Endothelial cell of umbilical vein (primary cell): ENCODE measurements at regions not wholly inside any gene's neighbourhood (a gene's known extent, or its start where the extent isn't known, plus 50 kb on each side); places are given as distances from the start of the nearest gene placed in this dataset.

Source experiments
- BruUV-seq: library from RNA; stranded (reverse); fragments of 400-500 nt; replicated peaks from 2 replicates; lab custom pipeline; 2021; lab: Mats Ljungman, UMichigan
- CTCF ChIA-PET: fragments of 300-600, 350-600 bp; sonication (Branson Sonifier 250); formaldehyde crosslinking; loops from one replicate; lab custom pipeline; 2021; ENCODE audit warnings: antibody characterized with exemption, inconsistent platforms; lab: Charles Lee
- POLR2A ChIA-PET: fragments of 300-600, 350-600 bp; sonication (Branson Sonifier 250); formaldehyde crosslinking; loops from one replicate; lab custom pipeline; 2021; ENCODE audit warnings: antibody characterized with exemption, inconsistent platforms; lab: Charles Lee
- DNase-seq: peaks from one replicate; pipeline ENCODE4 v3.0.0-alpha.2; 2011; ENCODE audit warnings: low read depth, low spot score
- FAIRE-seq: peaks from 2 replicates; lab custom pipeline; 2011; peaks lifted over from hg19 to GRCh38; lab: Jason Lieb, UNC
- H2AFZ ChIP-seq: 2 replicates; pipeline ENCODE4 v1.6.0; 2012; ENCODE audit warnings: low read depth, low read length, control low read depth, inconsistent platforms
- H3K27ac ChIP-seq: 2 replicates; pipeline ENCODE4 v1.5.1; 2011; ENCODE audit warnings: low read depth, mild to moderate bottlenecking, control low read depth, low read length, moderate library complexity; ENCODE audit not compliant: insufficient read depth
- H3K27me3 ChIP-seq, 2 experiments: 2 replicates each; pipeline versions ENCODE4 v1.6.0 to v1.6.1; 2011; ENCODE audit warnings: low read length in 2 of 2, mixed read lengths in 1 of 2; ENCODE audit not compliant: control insufficient read depth in 2 of 2, insufficient read depth in 2 of 2
- H3K36me3 ChIP-seq, 2 experiments: 2 replicates in 1 of 2; 3 replicates in 1 of 2; pipeline ENCODE4 v1.5.1; 2011; ENCODE audit warnings: low read length in 2 of 2, mild to moderate bottlenecking in 1 of 2, moderate library complexity in 1 of 2; ENCODE audit not compliant: control insufficient read depth in 2 of 2, insufficient read depth in 2 of 2; ENCODE audit errors: extremely low read depth in 1 of 2
- H3K4me1 ChIP-seq: 3 replicates; pipeline ENCODE4 v1.5.1; 2011; ENCODE audit warnings: mild to moderate bottlenecking, low read length; ENCODE audit not compliant: control insufficient read depth, insufficient read depth; ENCODE audit errors: extremely low read depth
- H3K4me2 ChIP-seq: 2 replicates; pipeline ENCODE4 v1.6.1; 2011; ENCODE audit warnings: low read length, control low read depth, mixed read lengths; ENCODE audit not compliant: insufficient read depth
- H3K4me3 ChIP-seq, 3 experiments: fragments of 200-600 bp in 1 of 3; sonication (generic), shearing (Covaris generic) in 1 of 3; replicated peaks in 1 of 3; 2 replicates each; pipeline ENCODE4 v1.5.1; 2011 to 2016; ENCODE audit warnings: control low read depth in 3 of 3, low read length in 3 of 3, mild to moderate bottlenecking in 2 of 3, inconsistent platforms in 1 of 3, low read depth in 1 of 3, moderate library complexity in 1 of 3; ENCODE audit not compliant: insufficient read depth in 1 of 3
- H3K79me2 ChIP-seq: 2 replicates; pipeline ENCODE4 v1.6.0; 2012; ENCODE audit warnings: low read length, inconsistent platforms; ENCODE audit not compliant: control insufficient read depth, insufficient read depth
- H3K9ac ChIP-seq: replicated peaks from 2 replicates; pipeline ENCODE3; 2011; ENCODE audit warnings: low read length, control low read depth; ENCODE audit not compliant: insufficient read depth; ENCODE audit errors: extremely low read depth
- H3K9me1 ChIP-seq: replicated peaks from 3 replicates; pipeline ENCODE4 v1.6.0; 2011; ENCODE audit warnings: mild to moderate bottlenecking, low read length; ENCODE audit not compliant: control insufficient read depth, insufficient read depth; ENCODE audit errors: extremely low read depth
- H3K9me3 ChIP-seq: replicated peaks from 2 replicates; pipeline ENCODE4 v1.5.1; 2012; ENCODE audit warnings: low read length, inconsistent platforms; ENCODE audit not compliant: control insufficient read depth, insufficient read depth
- H4K20me1 ChIP-seq: replicated peaks from 2 replicates; pipeline ENCODE3; 2011; ENCODE audit warnings: mild to moderate bottlenecking, low read length; ENCODE audit not compliant: control insufficient read depth, insufficient read depth; ENCODE audit errors: extremely low read depth
- CTCF ChIP-seq, 2 donors: IDR thresholded peaks; 1 replicate in 1 of 2; 2 replicates in 1 of 2; pipeline ENCODE4 v1.5.1; 2011; ENCODE audit warnings: low read length in 2 of 2, mild to moderate bottlenecking in 2 of 2, moderate library complexity in 2 of 2, control low read depth in 1 of 2, inconsistent platforms in 1 of 2, low read depth in 1 of 2; ENCODE audit not compliant: insufficient read depth in 1 of 2; ENCODE audit errors: extremely low read depth in 1 of 2
- EZH2 ChIP-seq: IDR thresholded peaks from 2 replicates; pipeline ENCODE4 v1.6.1; 2012; ENCODE audit warnings: borderline replicate concordance, low read depth, mild to moderate bottlenecking, moderate library complexity, low read length, inconsistent platforms; ENCODE audit not compliant: severe bottlenecking
- FOS ChIP-seq: IDR thresholded peaks from 2 replicates; pipeline ENCODE4 v1.6.1; 2011; ENCODE audit warnings: mild to moderate bottlenecking, low read length, moderate library complexity, borderline replicate concordance; ENCODE audit not compliant: insufficient read depth
- GATA2 ChIP-seq: IDR thresholded peaks from 2 replicates; pipeline ENCODE4 v1.7.0; 2011; ENCODE audit warnings: low read depth, mild to moderate bottlenecking, moderate library complexity, mixed read lengths, low read length; ENCODE audit not compliant: insufficient read length, insufficient read depth
- JUN ChIP-seq: IDR thresholded peaks from 2 replicates; pipeline ENCODE4 v1.6.1; 2011; ENCODE audit warnings: borderline replicate concordance, low read depth; ENCODE audit not compliant: insufficient read length, insufficient read depth
- MAX ChIP-seq: IDR thresholded peaks from 2 replicates; pipeline ENCODE4 v1.6.1; 2011; ENCODE audit not compliant: insufficient read depth, insufficient read length
- MYC ChIP-seq: IDR thresholded peaks from one replicate; pipeline ENCODE4 v1.6.1; 2011; ENCODE audit warnings: mild to moderate bottlenecking, low read depth, low read length
- POLR2A ChIP-seq: IDR thresholded peaks from 2 replicates; pipeline ENCODE4 v1.6.1; 2012; ENCODE audit warnings: low read depth, mild to moderate bottlenecking, control low read depth, low read length
- POLR2AphosphoS5 ChIP-seq: IDR thresholded peaks from 2 replicates; pipeline ENCODE4 v1.6.1; 2012; ENCODE audit warnings: low read depth, mild to moderate bottlenecking, control low read depth, low read length, moderate library complexity; ENCODE audit not compliant: insufficient read depth
- dilution Hi-C: fragments of 300-500 bp; cut with MboI; formaldehyde crosslinking; loops from one replicate; pipeline ENCODE4 v1.15.0; 2019; ENCODE audit warnings: low sequenced_read_pairs; ENCODE audit not compliant: extremely low pct_ligation_motif_present
- intact Hi-C: fragments of 100-400 bp; cut with micrococcal nuclease; formaldehyde crosslinking; loops from one replicate; pipeline ENCODE4 v1.10.0; 2022

- ChIA-PET CTCF (no interaction called here), POLR2A (no interaction called here)
- H3K4me3 ChIP-seq, result no peak overlapping the region
- peaks cover 3% of the 10 kb centered on the region for H3K9me3 ChIP-seq
- H4K20me1 ChIP-seq, result no peaks in the 10 kb centered on the region
- FAIRE-seq (no peak), DNase-seq (no peak)
- no peak overlapping the region for H3K4me2 ChIP-seq
- H3K27me3 ChIP-seq, result no peaks in the 10 kb centered on the region
- intact Hi-C loops, result no loop called here
- no peaks in the 10 kb centered on the region for H3K79me2 ChIP-seq
- no peak overlapping the region for H3K27ac ChIP-seq
- no peak overlapping the region for H2AFZ ChIP-seq
- H3K9me1 ChIP-seq, result no peaks in the 10 kb centered on the region
- no peaks in the 10 kb centered on the region for H3K4me1 ChIP-seq
- dilution Hi-C loops, result no loop called here
- H3K9ac ChIP-seq, result no peak overlapping the region
- H3K36me3 ChIP-seq, result no peaks in the 10 kb centered on the region
- BruUV-seq, result no TSS peak
- no peak for TF ChIP-seq GATA2
- TF ChIP-seq POLR2AphosphoS5, result no peak
- no peak for TF ChIP-seq FOS
- no peak for TF ChIP-seq EZH2
- no peak for TF ChIP-seq MYC
Observed at GRCh38 chr15:93252780-93253179, 163.8 kb upstream of the RGMA start.

- CTCF ChIA-PET, result no interaction called here
Observed at GRCh38 chr15:93250950-93251349, 161.9 kb upstream of the RGMA start.

More at GRCh38 chr15:93250950-93251349, 161.9 kb upstream of the RGMA start:
- Histone ChIP-seq H3K36me3 (no peaks in the 10 kb centered on the region), H2AFZ (no peak overlapping the region), H3K4me2 (no peak overlapping the region), H4K20me1 (no peaks in the 10 kb centered on the region), H3K9me3 (peaks cover 5% of the 10 kb centered on the region), H3K27ac (no peak overlapping the region), H3K79me2 (no peaks in the 10 kb centered on the region), H3K9ac (no peak overlapping the region), H3K4me3 (no peak overlapping the region), H3K9me1 (no peaks in the 10 kb centered on the region), H3K27me3 (no peaks in the 10 kb centered on the region), H3K4me1 (no peaks in the 10 kb centered on the region)
- DNase-seq (no peak), FAIRE-seq (no peak)
- BruUV-seq, result no TSS peak
- POLR2A ChIA-PET, result no interaction called here
- TF ChIP-seq POLR2AphosphoS5 (no peak), EZH2 (no peak), MAX (no peak), POLR2A (no peak), JUN (no peak), FOS (no peak), GATA2 (no peak), CTCF (IDR thresholded peaks at IDR 0.05; ENCODE audit: extremely low read depth in 1 of 2, insufficient read depth in 1 of 2, low read depth in 1 of 2, low read length in 2 of 2) (no peak), MYC (no peak)
- dilution Hi-C loops, result no loop called here
- intact Hi-C loops, result no loop called here
